Germinal center (tissue), 1 donor: ENCODE measurements at regions not wholly inside any gene's neighbourhood (a gene's known extent, or its start where the extent isn't known, plus 50 kb on each side); places are given as distances from the start of the nearest gene placed in this dataset.
"Not testable (repeated sequence)": the region's sequence is repeated elsewhere in the genome, so short reads cannot be mapped to it uniquely, and the experiment has no call there.

Experiments used
- DNase-seq: peaks from one replicate; pipeline ENCODE4 v3.0.0; 2012; ENCODE audit warnings: mixed read lengths, low spot score

- not testable (repeated sequence) for DNase-seq
Observed at GRCh38 chr17:6373599-6373998, 61.3 kb downstream of the AIPL1 start.

GRCh38 chr17:6366221-6366666 is 68.7 kb downstream of the AIPL1 start:
- no peak for DNase-seq

- DNase-seq, result no peak
Observed at GRCh38 chr17:6365200-6365943, 69.5 kb downstream of the AIPL1 start.

- peak; percentile 83 for DNase-seq
Observed at GRCh38 chr17:6361733-6362132, 73.2 kb downstream of the AIPL1 start.

GRCh38 chr17:6358131-6358530 is 76.8 kb downstream of the AIPL1 start:
- no peak for DNase-seq

GRCh38 chr17:6356562-6356961 is 78.4 kb downstream of the AIPL1 start:
- DNase-seq, result no peak

GRCh38 chr17:6355196-6355595 is 79.7 kb downstream of the AIPL1 start:
- no peak for DNase-seq

GRCh38 chr17:6352801-6353560 is 81.9 kb downstream of the AIPL1 start:
- no peak for DNase-seq

GRCh38 chr17:6352016-6352415 is 82.9 kb downstream of the AIPL1 start:
- DNase-seq, result no peak

GRCh38 chr17:6350806-6351205 is 84.1 kb downstream of the AIPL1 start:
- DNase-seq, result no peak

GRCh38 chr17:6348891-6349290 is 86.0 kb downstream of the AIPL1 start:
- no peak for DNase-seq

- DNase-seq, result no peak
Observed at GRCh38 chr17:6347776-6348175, 87.1 kb downstream of the AIPL1 start.

GRCh38 chr17:6346986-6347385 is 87.9 kb downstream of the AIPL1 start:
- no peak for DNase-seq

GRCh38 chr17:6346156-6346786 is 88.7 kb downstream of the AIPL1 start:
- no peak for DNase-seq

GRCh38 chr17:6343736-6344135 is 91.2 kb downstream of the AIPL1 start:
- DNase-seq, result no peak

GRCh38 chr17:6343191-6343590 is 91.7 kb downstream of the AIPL1 start:
- no peak for DNase-seq

- no peak for DNase-seq
Observed at GRCh38 chr17:6340708-6341107, 94.2 kb downstream of the AIPL1 start.

GRCh38 chr17:6334386-6334785 is 100.5 kb downstream of the AIPL1 start:
- no peak for DNase-seq

- DNase-seq, result no peak
Observed at GRCh38 chr17:6330936-6331335, 104.0 kb downstream of the AIPL1 start.

GRCh38 chr17:6328279-6328678 is 106.6 kb downstream of the AIPL1 start:
- no peak for DNase-seq

GRCh38 chr17:6327007-6327406 is 107.9 kb downstream of the AIPL1 start:
- no peak for DNase-seq

GRCh38 chr17:6326483-6326882 is 108.4 kb downstream of the AIPL1 start:
- DNase-seq, result no peak

- no peak for DNase-seq
Observed at GRCh38 chr17:6325741-6326140, 109.2 kb downstream of the AIPL1 start.
